Uterus (tissue), 2 donors: ENCODE measurements at regions not wholly inside any gene's neighbourhood (a gene's known extent, or its start where the extent isn't known, plus 50 kb on each side); places are given as distances from the start of the nearest gene placed in this dataset.

Experiments
- CTCF ChIP-seq, 4 experiments: fragments of 200-600 bp in 2 of 4; fragments of 450-650 bp in 2 of 4; sonication (generic) in 2 of 4; IDR thresholded peaks; one replicate each; pipeline ENCODE4 v1.5.1; 2016 to 2019; ENCODE audit warnings: antibody characterized with exemption in 4 of 4, mild to moderate bottlenecking in 2 of 4, moderate library complexity in 1 of 4
- POLR2A ChIP-seq, 2 donors: fragments of 450-650 bp; IDR thresholded peaks; one replicate each; pipeline ENCODE4 v1.6.1; 2016; ENCODE audit warnings: antibody characterized with exemption in 2 of 2, mild to moderate bottlenecking in 1 of 2, moderate library complexity in 1 of 2

- TF ChIP-seq CTCF (IDR thresholded peaks at IDR 0.05), result no peak
- TF ChIP-seq POLR2A (IDR thresholded peaks at IDR 0.05), result no peak
Observed at GRCh38 chr1:178575611-178576361, 62.9 kb downstream of the TEX35 start.
